GM23338 (cell line): ENCODE measurements at regions not wholly inside any gene's neighbourhood (a gene's known extent, or its start where the extent isn't known, plus 50 kb on each side); places are given as distances from the start of the nearest gene placed in this dataset.

ENCODE experiments used
- EZH2 ChIP-seq: fragments of 200-600 bp; sonication (generic); IDR thresholded peaks from one replicate; pipeline ENCODE4 v1.8.0; 2017; ENCODE audit warnings: antibody characterized with exemption, mild to moderate bottlenecking, low read depth; ENCODE audit not compliant: unreplicated experiment
- EZH2phosphoT487 ChIP-seq: fragments of 200-600 bp; sonication (generic); IDR thresholded peaks from one replicate; pipeline ENCODE4 v1.8.1; 2018; ENCODE audit warnings: antibody characterized with exemption; ENCODE audit not compliant: unreplicated experiment
- JUNB ChIP-seq: IDR thresholded peaks from one replicate; pipeline ENCODE4 v1.6.1; 2016; ENCODE audit warnings: antibody characterized with exemption; ENCODE audit not compliant: unreplicated experiment
- POLR2AphosphoS5 ChIP-seq: IDR thresholded peaks from 2 replicates; pipeline ENCODE4 v1.6.1; 2016; ENCODE audit warnings: antibody characterized with exemption, low read depth
- TF ChIP-seq, protein P1 (sequence below), 2 experiments: fragments of 200-600 bp in 1 of 2; sonication (generic) in 1 of 2; conservative IDR thresholded peaks; 2 replicates each; pipeline versions ENCODE4 v1.5.1 to v1.6.1; 2016 to 2017; ENCODE audit warnings: antibody characterized with exemption in 2 of 2, low read depth in 2 of 2, mild to moderate bottlenecking in 2 of 2, moderate library complexity in 1 of 2
- TF ChIP-seq, protein P2 (sequence below): IDR thresholded peaks from one replicate; pipeline ENCODE4 v1.6.1; 2018; ENCODE audit warnings: antibody characterized with exemption; ENCODE audit not compliant: unreplicated experiment

- TF ChIP-seq, protein P1, sequence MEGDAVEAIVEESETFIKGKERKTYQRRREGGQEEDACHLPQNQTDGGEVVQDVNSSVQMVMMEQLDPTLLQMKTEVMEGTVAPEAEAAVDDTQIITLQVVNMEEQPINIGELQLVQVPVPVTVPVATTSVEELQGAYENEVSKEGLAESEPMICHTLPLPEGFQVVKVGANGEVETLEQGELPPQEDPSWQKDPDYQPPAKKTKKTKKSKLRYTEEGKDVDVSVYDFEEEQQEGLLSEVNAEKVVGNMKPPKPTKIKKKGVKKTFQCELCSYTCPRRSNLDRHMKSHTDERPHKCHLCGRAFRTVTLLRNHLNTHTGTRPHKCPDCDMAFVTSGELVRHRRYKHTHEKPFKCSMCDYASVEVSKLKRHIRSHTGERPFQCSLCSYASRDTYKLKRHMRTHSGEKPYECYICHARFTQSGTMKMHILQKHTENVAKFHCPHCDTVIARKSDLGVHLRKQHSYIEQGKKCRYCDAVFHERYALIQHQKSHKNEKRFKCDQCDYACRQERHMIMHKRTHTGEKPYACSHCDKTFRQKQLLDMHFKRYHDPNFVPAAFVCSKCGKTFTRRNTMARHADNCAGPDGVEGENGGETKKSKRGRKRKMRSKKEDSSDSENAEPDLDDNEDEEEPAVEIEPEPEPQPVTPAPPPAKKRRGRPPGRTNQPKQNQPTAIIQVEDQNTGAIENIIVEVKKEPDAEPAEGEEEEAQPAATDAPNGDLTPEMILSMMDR (conservative IDR thresholded peaks at IDR 0.05; ENCODE audit: low read depth in 2 of 2), result no peak
- no peak for TF ChIP-seq EZH2phosphoT487
- TF ChIP-seq JUNB, result no peak
- no peak for TF ChIP-seq EZH2
- no peak for TF ChIP-seq POLR2AphosphoS5
- TF ChIP-seq, protein P2, sequence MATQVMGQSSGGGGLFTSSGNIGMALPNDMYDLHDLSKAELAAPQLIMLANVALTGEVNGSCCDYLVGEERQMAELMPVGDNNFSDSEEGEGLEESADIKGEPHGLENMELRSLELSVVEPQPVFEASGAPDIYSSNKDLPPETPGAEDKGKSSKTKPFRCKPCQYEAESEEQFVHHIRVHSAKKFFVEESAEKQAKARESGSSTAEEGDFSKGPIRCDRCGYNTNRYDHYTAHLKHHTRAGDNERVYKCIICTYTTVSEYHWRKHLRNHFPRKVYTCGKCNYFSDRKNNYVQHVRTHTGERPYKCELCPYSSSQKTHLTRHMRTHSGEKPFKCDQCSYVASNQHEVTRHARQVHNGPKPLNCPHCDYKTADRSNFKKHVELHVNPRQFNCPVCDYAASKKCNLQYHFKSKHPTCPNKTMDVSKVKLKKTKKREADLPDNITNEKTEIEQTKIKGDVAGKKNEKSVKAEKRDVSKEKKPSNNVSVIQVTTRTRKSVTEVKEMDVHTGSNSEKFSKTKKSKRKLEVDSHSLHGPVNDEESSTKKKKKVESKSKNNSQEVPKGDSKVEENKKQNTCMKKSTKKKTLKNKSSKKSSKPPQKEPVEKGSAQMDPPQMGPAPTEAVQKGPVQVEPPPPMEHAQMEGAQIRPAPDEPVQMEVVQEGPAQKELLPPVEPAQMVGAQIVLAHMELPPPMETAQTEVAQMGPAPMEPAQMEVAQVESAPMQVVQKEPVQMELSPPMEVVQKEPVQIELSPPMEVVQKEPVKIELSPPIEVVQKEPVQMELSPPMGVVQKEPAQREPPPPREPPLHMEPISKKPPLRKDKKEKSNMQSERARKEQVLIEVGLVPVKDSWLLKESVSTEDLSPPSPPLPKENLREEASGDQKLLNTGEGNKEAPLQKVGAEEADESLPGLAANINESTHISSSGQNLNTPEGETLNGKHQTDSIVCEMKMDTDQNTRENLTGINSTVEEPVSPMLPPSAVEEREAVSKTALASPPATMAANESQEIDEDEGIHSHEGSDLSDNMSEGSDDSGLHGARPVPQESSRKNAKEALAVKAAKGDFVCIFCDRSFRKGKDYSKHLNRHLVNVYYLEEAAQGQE, result no peak
These were observed 141.1 kb upstream of the GLI3 start for GRCh38 chr7:42378149-42378548.
